ENCODE measurements at regions not wholly inside any gene's neighbourhood (a gene's known extent, or its start where the extent isn't known, plus 50 kb on each side); places are given as distances from the start of the nearest gene placed in this dataset.

- POLR2A ChIA-PET: no interaction called here
- 94% methylated on average over 1 of the region's 1 CpG for WGBS (ENCODE audit: insufficient coverage)
- Histone ChIP-seq H3K27ac (ENCODE audit: low read length in 2 of 2) (no peak overlapping the region), H3K36me3 (replicated peaks in 1 of 2; ENCODE audit: control extremely low read depth in 1 of 2, control insufficient read depth in 1 of 2, extremely low read depth in 1 of 2, insufficient read depth in 2 of 2, low read length in 1 of 2) (no peaks in the 10 kb centered on the region), H3K9ac (ENCODE audit: low read length) (no peak overlapping the region), H3K4me1 (ENCODE audit: control insufficient read depth in 2 of 2, insufficient read depth in 2 of 2, low read length in 2 of 2) (peaks cover 11 to 15% of the 10 kb centered on the region in 2 donors), H4K20me1 (ENCODE audit: control insufficient read depth, insufficient read depth, low read length, poor library complexity, severe bottlenecking) (no peaks in the 10 kb centered on the region), H3K79me2 (ENCODE audit: control insufficient read depth, insufficient read depth, low read length) (no peaks in the 10 kb centered on the region), H2AFZ (ENCODE audit: insufficient read depth, low read depth, low read length, poor library complexity, severe bottlenecking) (no peak overlapping the region), H3K4me2 (replicated peaks; ENCODE audit: low read depth, low read length, poor library complexity, severe bottlenecking) (no peak overlapping the region), H3K27me3 (replicated peaks in 1 of 4; ENCODE audit: control extremely low read depth in 1 of 4, control insufficient read depth in 3 of 4, insufficient read depth in 4 of 4, low read length in 3 of 4) (peaks cover 0 to 3% (median 0%) of the 10 kb centered on the region in 4 experiments), H3K9me3 (ENCODE audit: control extremely low read depth in 1 of 3, control insufficient read depth in 2 of 3, insufficient read depth in 1 of 3, low read length in 2 of 3) (no peaks in the 10 kb centered on the region), H3K4me3 (ENCODE audit: control extremely low read depth in 1 of 5, extremely low read depth in 1 of 5, insufficient read depth in 1 of 5, low read depth in 2 of 5, low read length in 4 of 5) (no peak overlapping the region)
- TF ChIP-seq EZH2 (IDR thresholded peaks at IDR 0.05; ENCODE audit: borderline replicate concordance, insufficient read depth, low read depth, low read length, poor library complexity, severe bottlenecking): no peak
- TF ChIP-seq, protein P1, sequence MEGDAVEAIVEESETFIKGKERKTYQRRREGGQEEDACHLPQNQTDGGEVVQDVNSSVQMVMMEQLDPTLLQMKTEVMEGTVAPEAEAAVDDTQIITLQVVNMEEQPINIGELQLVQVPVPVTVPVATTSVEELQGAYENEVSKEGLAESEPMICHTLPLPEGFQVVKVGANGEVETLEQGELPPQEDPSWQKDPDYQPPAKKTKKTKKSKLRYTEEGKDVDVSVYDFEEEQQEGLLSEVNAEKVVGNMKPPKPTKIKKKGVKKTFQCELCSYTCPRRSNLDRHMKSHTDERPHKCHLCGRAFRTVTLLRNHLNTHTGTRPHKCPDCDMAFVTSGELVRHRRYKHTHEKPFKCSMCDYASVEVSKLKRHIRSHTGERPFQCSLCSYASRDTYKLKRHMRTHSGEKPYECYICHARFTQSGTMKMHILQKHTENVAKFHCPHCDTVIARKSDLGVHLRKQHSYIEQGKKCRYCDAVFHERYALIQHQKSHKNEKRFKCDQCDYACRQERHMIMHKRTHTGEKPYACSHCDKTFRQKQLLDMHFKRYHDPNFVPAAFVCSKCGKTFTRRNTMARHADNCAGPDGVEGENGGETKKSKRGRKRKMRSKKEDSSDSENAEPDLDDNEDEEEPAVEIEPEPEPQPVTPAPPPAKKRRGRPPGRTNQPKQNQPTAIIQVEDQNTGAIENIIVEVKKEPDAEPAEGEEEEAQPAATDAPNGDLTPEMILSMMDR (IDR thresholded peaks at IDR 0.05): no peak
- Mint-ChIP-seq H3K9me3 (ENCODE audit: insufficient read depth) (no peaks in the 10 kb centered on the region), H3K27me3 (no peaks in the 10 kb centered on the region), H3K4me1 (peaks cover 16% of the 10 kb centered on the region), H3K27ac (no peak overlapping the region), H3K4me3 (no peak overlapping the region)
- intact Hi-C loops (cut with micrococcal nuclease): no loop called here
- CTCF ChIA-PET: no interaction called here
- ATAC-seq (ENCODE audit: low read depth) (no peak), DNase-seq (no peak)
Measured at GRCh38 chr6:1481286-1481685, 91.9 kb downstream of the FOXF2 start.

DNA sequence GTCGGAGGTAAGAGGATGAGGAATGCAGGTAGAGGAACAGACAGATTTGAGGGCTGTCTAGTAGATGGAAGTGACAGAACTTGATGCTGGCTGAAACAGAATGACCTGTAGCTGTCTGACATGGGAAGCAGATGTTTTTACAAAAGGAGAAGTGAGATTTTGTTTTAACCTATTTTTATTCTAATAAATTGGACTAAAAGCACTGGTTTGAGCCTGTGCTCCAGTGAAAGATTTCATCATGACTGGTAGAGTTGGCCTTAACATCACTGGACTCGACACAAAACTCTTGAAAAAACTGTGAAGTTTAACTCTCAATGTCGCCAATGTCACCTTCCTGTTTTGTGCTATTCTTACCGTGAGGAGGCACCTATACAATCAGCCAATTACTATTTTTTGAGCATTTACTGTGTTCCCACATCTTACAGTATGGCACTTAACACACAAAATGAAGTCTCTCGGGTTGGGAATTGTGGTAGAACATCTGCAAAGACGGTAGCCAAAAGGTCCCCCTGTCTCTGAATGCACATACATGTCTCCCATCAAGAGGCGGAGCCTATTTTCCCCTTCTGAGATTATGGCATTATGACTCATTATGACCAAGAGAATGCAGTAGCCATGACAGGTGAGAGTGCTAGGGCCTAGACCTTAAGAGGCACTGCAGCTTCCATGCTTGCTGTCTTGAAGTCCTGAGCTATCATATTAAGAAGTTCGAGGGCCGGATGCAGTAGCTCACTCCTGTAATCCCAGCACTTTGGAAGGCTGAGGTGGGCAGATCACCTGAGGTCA is 93.2 kb downstream of the FOXF2 start:
- Histone ChIP-seq H3K4me2 (replicated peaks; ENCODE audit: low read depth, low read length, poor library complexity, severe bottlenecking) (peak overlapping the region; percentile 16), H3K36me3 (replicated peaks in 1 of 2; ENCODE audit: control extremely low read depth in 1 of 2, control insufficient read depth in 1 of 2, extremely low read depth in 1 of 2, insufficient read depth in 2 of 2, low read length in 1 of 2) (no peaks in the 10 kb centered on the region), H3K4me3 (ENCODE audit: control extremely low read depth in 1 of 5, extremely low read depth in 1 of 5, insufficient read depth in 1 of 5, low read depth in 2 of 5, low read length in 4 of 5) (no peak overlapping the region), H3K9me3 (ENCODE audit: control extremely low read depth in 1 of 3, control insufficient read depth in 2 of 3, insufficient read depth in 1 of 3, low read length in 2 of 3) (no peaks in the 10 kb centered on the region), H3K9ac (ENCODE audit: low read length) (no peak overlapping the region), H4K20me1 (ENCODE audit: control insufficient read depth, insufficient read depth, low read length, poor library complexity, severe bottlenecking) (no peaks in the 10 kb centered on the region), H3K79me2 (ENCODE audit: control insufficient read depth, insufficient read depth, low read length) (no peaks in the 10 kb centered on the region), H3K4me1 (ENCODE audit: control insufficient read depth in 2 of 2, insufficient read depth in 2 of 2, low read length in 2 of 2) (peaks cover 11 to 15% of the 10 kb centered on the region in 2 donors), H3K27ac (ENCODE audit: low read length in 2 of 2) (no peak overlapping the region), H3K27me3 (replicated peaks in 1 of 4; ENCODE audit: control extremely low read depth in 1 of 4, control insufficient read depth in 3 of 4, insufficient read depth in 4 of 4, low read length in 3 of 4) (peaks cover 0 to 3% (median 0%) of the 10 kb centered on the region in 4 experiments), H2AFZ (ENCODE audit: insufficient read depth, low read depth, low read length, poor library complexity, severe bottlenecking) (no peak overlapping the region)
- ATAC-seq (ENCODE audit: low read depth) (no peak), DNase-seq (peak; percentile 13)
- Mint-ChIP-seq H3K27me3 (no peaks in the 10 kb centered on the region), H3K4me1 (peaks cover 16% of the 10 kb centered on the region), H3K4me3 (peak overlapping the region; percentile 2), H3K27ac (no peak overlapping the region), H3K9me3 (ENCODE audit: insufficient read depth) (no peaks in the 10 kb centered on the region)
- TF ChIP-seq, protein P1 (IDR thresholded peaks at IDR 0.05): no peak
- no peak for TF ChIP-seq EZH2 (IDR thresholded peaks at IDR 0.05; ENCODE audit: borderline replicate concordance, insufficient read depth, low read depth, low read length, poor library complexity, severe bottlenecking)
- POLR2A ChIA-PET: no interaction called here
- CTCF ChIA-PET: no interaction called here
- intact Hi-C loops (cut with micrococcal nuclease): no loop called here
- WGBS (ENCODE audit: insufficient coverage): 51% methylated on average over 5 of the region's 9 CpGs
